Eye (tissue), 1 donor: ENCODE measurements at regions not wholly inside any gene's neighbourhood (a gene's known extent, or its start where the extent isn't known, plus 50 kb on each side); places are given as distances from the start of the nearest gene placed in this dataset.
"Not testable (repeated sequence)": the region's sequence is repeated elsewhere in the genome, so short reads cannot be mapped to it uniquely, and the experiment has no call there.

Experiments
- DNase-seq: peaks from one replicate; pipeline ENCODE4 v3.0.0-alpha.2; 2015

DNA sequence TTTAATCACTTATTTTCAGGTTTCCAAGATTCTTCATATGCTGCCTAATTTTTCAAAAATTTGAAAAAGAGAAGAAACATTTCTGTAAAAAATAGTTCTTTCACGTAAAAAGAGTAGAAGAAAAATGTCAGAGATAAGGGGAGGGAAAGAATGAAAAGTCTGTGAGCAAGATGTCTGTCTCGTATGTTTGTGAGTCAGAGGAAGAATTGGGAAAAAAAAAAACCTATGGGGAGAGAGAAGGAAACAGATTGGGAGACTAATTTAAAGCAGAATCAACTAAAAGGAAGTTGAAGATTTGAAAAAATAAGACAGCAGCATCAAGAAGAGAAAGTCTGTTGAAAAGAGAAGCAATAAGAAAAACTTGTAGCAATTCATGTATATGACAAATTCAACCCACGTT, 456.3 kb downstream of the HINT1 start:
- no peak for DNase-seq

DNA sequence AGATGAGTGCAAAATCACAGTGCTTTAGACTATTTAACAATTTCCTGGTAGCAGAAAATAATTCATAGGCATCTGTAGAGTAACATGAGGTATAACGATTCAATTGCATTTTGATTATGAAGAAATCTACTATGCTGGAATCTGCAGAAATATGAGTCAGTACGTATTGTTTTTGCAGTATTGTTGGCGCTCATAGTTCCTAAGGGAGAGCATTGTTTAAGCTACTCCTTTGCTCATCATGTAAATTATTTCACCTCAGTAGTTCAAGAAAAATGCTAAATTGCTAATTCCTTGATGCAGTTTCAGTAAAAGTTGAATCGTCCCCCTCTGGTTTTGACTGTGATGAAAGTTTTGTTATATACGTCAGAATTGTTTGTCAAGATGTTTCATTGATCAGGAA, 458.4 kb downstream of the HINT1 start:
- no peak for DNase-seq

DNA sequence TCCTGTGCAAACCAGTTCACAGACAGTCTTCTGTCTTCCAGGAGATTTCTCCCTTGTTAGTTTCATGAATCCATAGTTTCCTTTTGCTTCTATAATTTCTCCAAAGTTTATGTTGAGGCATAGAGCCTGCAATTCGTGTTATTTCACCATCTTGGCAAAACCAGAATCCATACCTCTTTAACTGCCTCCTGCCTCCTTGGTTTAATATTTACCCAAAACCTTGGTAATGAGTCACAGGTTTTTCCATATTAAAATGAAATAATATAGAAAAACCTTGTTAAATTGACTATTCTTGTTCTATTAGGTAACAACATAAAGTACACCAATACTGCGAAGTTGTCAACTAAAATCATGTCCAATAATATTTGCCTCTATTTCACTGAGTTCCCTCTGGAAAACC, 459.7 kb downstream of the HINT1 start:
- DNase-seq: no peak

DNA sequence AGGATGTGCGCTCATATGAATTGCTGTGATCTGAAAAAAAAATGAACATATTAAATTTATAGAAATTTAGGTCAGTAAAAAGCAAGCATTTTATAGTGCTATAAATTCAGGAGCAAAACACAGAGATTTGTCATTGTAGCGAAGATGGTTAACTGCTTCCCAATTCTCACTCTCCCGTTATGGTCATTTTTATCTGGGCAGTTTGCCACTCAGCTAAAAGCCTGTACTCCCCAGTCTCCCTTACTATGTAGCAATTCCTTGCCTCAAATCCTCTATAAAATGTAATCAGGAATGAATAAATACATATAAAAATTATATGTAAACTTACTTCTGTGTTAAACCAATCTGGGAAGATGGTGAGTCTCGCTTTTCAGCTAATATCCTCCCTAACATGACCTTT, 471.5 kb downstream of the HINT1 start:
- no peak for DNase-seq

DNA sequence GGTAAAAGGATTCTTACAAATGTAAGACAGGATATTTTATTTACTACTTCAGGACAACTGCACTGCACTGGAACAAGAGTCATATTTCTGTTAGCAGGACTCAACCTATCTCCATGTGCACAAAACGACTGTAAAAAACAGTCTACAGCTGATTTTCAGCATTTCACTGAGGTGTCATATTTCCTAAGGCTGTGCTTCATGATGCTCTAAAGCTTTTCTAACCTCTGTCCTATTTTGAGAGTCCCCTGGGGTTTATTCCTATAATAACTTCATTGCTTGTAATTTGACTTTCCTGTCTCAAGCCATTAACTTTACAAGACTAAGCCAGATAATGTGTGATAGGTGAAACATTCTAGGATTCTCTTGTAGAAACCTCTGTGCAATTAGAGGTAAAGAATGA, 472.3 kb downstream of the HINT1 start:
- peak; percentile 17 for DNase-seq

DNA sequence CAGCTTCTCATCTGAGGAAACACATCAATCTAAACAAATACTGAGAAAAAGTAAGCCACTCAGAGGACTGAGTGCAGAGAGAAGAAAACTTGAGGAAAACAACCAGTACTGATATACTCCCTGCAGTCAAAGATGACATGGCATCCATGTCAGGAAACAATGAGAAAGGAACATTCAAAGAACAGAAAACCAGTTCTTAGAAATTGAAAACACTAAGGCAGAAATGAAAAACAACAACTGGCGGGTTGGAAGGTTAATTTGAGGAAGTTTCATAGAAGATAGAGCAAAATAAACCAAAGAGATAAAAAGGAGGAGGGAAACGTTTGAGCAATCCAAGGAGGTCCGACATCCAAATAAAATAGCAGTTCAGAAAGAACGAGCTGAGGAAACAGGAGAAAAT, 475.2 kb downstream of the HINT1 start:
- DNase-seq: no peak

DNA sequence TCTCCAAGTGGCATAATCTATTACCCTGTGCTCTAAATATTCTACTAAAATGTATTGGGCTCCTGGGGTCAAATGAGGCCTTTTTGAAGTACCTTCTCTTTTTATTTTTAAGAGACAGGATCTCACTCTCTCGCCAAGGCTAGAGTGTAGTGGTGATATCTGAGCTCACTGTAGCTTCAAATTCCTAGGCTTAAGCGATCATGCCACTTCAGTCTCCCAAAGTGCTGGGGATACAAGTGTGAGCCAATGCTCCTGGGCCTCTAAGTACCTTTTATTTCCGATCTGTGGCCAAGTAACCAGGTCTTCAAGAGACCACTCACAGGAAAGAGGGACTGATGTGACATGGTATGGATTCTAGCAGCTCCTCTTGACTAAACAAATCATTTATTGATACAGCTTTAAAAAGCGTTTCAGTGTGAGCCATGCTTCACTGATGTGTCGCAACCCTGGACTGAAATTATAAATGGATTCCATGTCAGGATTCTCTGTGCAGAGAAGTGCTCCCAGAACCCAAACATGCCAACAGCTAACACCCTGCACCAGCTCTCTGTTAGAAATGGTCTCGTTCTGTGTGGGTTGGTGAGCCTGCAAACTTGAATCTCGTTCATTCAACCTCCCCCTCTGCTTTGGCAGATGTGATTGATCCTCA, 477.8 kb downstream of the HINT1 start:
- DNase-seq: no peak

DNA sequence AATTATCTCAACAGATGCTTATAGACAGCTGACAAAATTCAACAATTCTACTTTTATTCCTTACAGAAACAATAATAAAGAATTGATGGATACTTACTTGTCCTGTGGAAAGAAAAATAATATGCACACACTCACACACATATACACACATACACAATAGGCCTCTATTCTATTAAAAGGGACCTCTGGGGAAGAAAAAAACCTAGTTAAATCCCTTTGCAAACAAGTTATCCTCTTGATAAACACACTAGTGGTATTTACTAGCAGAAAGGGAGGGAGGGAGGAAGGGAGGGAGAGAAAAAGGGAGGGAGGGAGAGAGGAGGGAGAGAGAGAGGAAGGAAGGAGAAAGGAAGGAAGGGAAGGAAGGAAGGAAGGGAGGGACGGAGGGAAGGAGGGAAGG, 486.4 kb downstream of the HINT1 start:
- no peak for DNase-seq

DNA sequence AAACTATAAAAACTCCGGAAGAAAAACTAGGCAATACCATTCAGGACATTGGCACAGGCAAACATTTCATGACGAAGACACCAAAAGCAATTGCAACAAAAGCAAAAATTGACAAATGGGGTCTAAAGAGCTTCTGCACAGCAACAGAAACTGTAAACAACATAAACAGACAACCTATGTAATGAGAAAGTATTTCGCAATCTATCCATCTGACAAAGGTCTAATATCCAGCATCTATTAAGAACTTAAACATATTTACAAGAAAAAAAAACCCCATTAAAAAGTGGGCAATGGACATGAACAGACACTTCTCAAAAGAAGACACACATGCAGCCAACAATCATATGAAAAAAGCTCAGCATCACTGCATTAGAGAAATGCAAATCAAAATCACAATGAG, 498.6 kb downstream of the HINT1 start:
- no peak for DNase-seq

DNA sequence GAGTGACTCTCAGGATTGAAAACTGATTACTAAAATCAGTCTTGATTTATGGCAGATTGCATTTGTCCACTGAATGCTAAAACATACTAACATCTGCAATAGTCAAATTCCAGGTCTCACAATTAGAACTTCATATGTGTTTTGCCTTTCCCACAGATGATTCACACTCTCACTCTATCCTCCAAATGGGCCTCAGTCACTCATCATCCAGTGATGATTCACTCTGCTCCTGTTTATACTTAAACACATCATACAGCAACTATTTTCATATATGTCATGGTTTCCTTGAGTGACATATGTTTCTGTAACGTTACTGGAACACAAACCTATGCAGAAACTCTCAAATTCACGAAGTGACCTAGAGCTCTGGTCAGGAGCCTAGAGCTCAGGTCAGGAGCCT, 512.9 kb downstream of the HINT1 start:
- DNase-seq: no peak

DNA sequence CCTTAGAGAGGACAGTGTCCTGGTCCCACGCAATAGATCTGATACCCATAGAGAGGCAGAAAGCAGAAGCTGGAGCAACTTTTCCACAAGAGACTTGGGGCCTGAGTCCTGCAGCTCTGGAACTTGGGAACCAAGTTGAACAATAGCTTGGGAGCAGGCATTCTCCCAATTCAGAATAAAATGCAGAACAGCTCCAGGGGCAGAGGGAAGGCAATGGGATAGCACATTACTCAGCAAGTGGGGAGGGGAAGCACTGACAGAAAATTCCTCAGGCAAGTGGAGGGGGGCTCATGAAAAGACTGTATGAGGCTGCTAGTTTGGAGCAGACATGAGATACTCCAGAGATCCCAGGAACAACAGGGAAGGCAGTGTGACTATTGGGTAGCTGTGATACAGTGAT, 513.6 kb downstream of the HINT1 start:
- no peak for DNase-seq

DNA sequence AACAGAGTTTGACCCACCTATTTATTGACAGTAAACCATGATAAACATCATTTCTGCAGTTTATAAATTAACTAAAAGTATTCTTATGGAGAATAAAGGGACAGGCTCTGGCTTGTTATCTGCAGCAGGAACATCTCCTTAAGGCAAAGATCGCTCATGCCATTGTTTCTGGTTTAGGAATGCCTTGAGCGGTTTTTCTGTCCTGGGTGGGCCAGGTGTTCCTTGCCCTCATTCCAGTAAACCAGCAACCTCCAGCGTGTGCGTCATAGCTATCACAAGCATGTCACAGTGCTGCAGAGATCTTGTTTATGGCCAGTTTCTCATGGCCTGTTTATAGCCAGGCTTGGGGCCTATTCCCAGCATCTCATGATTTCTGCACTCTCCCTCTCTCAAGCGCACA, 521.7 kb downstream of the HINT1 start:
- no peak for DNase-seq

DNA sequence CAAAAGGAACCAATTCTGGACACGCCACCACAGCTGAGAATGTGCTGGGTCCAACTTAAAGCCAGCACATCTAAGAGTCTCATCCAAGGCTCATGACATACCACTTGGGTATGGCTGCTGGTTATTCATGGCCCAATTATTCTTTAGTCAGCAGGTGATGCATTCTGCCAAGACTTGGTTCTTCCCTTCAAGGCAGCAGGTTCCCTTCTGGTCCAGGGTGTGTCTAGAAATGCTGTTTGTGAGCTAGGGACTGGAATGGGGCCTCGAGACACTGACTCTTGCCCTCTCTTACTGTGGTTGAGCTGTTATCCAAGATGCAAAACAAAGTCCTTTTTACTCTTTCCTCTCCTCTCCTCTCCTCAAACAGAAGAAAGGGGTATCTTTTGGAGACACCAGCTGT, 522.6 kb downstream of the HINT1 start:
- no peak for DNase-seq

DNA sequence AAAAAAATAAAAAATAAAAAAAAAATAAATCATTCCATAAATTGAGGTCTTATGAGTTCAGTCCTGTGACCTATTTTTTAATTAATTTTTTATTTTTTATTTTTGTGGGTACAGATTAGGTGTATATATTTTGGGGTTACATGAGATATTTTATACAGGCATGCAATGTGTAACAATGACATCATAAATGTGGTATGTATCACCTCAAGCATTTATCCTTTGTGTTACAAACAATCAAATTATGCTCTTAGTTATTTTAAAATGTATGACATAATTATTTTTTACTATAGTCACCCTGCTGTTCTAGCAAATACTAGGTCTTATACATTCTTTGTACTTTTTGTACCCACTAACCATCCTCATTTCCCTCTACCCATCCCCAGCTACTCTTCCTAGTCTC, 537.9 kb downstream of the HINT1 start:
- DNase-seq: no peak

DNA sequence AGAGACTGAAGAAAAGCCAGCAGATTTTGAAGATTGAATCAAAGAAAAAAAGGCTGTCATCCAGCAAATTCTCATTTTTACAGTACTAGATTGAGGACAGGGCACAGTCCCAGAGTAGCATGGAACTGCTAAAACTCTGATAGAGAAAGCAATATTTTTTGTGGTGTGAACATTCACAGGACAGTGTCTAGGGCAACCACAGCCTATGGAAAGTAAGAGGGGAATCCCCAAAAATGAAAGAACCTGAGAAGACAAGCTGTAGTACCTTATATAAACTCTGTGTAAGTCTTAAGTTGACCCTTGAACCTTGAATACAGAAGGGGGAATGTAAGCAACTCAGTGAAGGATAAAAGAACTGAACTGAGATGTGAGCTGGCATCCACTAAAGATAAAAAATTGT, 540.3 kb downstream of the HINT1 start:
- DNase-seq: no peak

DNA sequence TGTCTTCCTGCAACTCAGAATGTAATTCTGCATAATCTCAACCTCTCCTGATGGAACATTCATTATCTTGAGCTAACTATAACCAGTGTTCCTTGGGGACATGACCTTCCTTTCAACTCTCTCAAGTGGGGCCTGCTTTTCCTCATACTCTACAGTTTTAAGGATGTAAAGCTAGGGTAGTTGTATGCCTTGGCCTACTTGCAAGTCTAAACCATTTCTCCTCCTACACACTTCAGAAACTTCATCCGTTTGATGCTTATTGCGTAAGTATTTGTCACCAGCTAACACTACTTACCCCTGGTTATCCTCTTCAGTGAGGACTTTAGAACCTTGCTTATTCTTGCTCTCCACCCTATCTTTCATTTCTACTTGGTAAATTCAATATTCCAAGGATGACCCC, 548.9 kb downstream of the HINT1 start:
- no peak for DNase-seq

DNA sequence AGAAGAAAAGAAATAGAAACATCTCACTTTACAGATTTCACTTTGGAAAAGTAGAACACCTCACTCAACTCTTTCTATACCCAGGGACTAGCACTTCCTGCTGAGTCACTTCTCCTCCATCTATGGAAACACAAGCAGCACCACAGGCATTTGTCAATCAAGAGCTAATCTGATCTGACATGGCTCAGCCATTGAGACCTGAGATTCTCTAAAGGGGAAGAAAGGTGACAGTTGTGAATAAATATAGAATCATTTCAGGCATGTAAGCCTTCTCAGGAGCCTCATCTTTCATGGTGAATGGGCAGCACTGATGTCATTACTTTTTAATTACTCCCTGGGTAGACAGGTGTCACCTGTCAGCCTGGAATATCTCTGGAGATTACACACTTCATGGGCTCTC, 559.8 kb downstream of the HINT1 start:
- peak; percentile 58 for DNase-seq

DNA sequence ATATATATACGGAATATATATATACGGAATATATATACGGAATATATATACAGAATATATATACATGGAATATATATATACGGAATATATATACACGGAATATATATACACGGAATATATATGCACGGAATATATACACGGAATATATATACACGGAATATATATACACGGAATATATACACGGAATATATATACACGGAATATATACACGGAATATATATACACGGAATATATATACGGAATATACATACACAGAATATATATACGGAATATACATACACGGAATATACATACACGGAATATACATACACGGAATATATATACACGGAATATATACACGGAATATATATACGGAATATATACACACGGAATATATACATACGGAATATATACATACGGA, 568.4 kb downstream of the HINT1 start:
- not testable (repeated sequence) for DNase-seq

DNA sequence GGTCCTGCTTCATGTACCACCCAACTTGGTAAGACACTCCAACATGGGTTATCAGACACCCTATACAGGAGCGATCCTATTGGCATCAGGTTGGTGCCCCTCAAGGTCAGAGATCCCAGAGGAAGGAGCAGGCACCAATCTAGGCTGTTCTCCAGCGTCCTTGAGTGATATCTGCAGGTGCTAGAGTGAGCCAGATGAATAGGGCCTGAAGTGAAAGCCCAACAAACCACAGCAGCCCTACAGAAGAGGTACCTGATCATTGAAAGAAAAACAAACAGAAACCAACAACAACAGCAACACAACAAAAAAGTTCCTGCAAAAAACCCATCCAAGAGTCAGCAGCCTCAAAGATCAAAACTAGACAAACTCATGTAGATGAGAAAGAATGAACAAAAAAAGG, 584.8 kb downstream of the HINT1 start:
- DNase-seq: no peak

DNA sequence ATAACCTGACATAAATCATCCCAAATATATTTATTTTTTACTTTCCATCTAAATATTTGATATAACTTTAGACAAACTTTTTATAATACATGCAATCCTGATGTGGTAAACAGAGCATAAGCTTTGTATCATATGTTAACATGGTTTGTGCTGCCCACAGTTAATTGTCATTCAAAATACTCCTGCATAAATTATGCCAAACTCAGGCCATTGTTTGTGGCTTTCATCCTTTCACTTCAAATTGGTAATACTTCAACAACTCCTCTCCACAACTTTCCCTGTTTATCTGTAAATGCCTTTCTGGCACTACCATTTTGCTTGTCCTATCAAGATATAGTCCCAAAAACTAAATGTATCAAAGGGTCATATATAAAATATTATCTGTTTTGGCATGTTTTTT, 586.7 kb downstream of the HINT1 start:
- DNase-seq: no peak

DNA sequence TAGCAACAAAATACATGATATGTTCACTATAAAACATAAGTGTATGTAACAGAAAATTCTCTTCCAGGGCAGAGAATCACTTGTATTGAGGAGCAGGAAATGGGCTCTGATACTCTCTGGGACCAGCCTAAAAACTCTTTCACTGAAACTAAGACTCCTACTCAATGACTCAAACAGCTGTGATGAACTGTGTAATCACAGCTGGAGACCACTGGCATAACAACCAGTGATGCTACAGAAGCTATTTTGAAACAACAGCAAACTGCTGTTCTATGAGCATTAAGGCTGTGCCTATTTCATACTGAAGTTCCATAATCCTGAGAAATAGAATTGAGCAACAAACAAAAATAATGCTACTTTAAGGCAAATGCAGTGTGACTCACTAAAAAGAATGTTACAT, 594.0 kb downstream of the HINT1 start:
- no peak for DNase-seq

DNA sequence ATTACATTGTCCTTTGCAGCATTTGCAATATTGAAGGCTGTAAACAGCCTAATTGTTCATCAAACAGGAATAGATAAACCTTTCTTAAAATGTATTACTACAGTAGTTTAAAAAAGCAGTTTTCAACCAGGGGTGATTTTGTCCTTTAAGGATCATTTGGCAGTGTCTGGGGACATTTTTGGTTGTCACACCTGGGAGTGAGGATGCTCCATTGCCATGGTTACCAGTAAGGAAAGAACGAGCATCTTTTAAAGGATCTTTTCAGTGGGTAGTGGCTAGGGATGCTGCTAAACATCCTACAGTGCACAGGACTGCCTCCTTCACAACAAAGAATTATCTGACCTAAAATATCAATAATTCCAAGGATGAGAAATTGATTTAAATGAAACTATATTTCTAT, 596.3 kb downstream of the HINT1 start:
- DNase-seq: no peak

DNA sequence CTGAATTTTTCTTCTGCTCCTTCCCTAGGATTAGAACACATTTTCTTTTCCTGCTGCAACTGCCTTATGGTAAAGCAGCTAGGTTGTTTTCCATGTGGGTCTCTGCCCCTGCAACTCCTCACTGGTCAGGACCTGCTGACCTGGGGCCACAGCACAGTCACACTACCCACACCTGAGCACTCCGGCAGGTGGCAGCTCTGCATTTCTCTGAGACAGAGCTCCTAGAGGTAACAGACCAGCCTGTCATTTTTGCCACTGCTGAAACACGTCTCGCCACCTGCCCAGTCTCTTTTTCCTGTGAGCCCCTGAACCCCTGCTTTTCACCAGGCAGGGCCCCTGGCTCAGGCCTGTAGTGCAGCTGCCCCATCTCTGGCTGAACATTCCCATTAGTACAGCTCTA, 609.6 kb downstream of the HINT1 start:
- no peak for DNase-seq

DNA sequence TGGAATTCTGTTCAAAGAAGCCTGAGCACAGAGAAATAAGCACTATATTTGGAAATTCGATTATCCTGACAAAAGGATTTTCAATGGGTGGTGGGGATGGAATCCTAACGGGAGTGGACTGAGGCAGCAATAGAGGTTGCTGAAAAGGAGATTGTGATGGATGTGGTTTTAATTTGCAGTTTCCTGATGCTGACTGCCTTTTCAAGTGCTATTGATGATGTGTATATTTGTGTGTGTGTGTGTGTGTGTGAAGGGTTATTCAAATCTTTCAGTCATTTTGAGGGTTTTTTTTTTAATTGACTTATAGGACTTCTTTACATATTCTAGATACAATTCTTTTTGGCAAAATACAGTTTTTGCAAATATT, 614.5 kb downstream of the HINT1 start:
- DNase-seq: no peak

DNA sequence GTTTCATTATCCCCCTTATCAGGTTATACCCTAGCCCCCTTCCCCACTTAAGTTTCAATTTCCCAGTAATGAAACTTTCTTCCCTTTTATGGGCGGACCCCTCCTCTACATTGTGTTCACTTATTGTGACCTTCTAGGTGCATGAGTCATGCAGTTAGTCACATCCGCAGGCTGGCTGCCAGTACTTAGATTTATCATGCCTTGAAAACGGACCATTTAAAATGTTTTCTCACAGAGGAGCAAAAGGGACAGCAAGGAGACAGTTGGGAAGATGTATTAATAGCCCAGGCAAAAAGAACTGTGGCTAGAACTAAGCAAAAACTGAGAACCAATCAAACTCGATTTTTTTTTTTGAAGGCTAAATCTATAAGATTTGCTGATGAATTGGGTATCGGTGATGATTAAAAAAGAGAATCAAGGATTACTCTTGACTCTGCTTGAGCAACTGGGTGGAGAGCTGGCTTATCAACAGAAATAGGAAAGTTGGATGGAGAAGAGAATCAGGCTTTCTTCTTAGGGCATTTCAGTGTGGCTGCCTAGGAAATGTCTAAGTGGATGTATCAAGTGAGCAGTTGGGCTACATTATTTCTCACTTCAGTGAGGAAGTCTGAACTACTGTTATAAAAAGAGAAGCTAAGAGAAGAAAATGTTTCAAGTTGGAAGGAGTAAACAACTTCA, 615.0 kb downstream of the HINT1 start:
- DNase-seq: no peak
